HL-60 (cell line): ENCODE measurements at regions not wholly inside any gene's neighbourhood (a gene's known extent, or its start where the extent isn't known, plus 50 kb on each side); places are given as distances from the start of the nearest gene placed in this dataset.

Experiments used
- DNase-seq, 2 experiments: peaks; one replicate each; pipeline ENCODE4 v3.0.0-alpha.2; 2010 to 2020; ENCODE audit warnings: low read depth in 1 of 2, low spot score in 1 of 2
- H3K27ac ChIP-seq: fragments of 250-450 bp; sonication (Bioruptor Pico); replicated peaks from 2 replicates; pipeline ENCODE4 v1.5.1; 2020; ENCODE audit warnings: mild to moderate bottlenecking, moderate library complexity
- H3K27me3 ChIP-seq: fragments of 250-450 bp; sonication (Bioruptor Pico); 2 replicates; pipeline ENCODE4 v1.5.1; 2021; ENCODE audit warnings: mild to moderate bottlenecking, moderate library complexity; ENCODE audit not compliant: insufficient read depth, poor library complexity, severe bottlenecking
- H3K4me3 ChIP-seq: replicated peaks from 2 replicates; pipeline ENCODE4 v1.5.1; 2011; ENCODE audit warnings: mild to moderate bottlenecking, control low read depth, low read length; ENCODE audit not compliant: insufficient read depth
- GABPA ChIP-seq: IDR thresholded peaks from 2 replicates; pipeline ENCODE4 v1.6.1; 2012; ENCODE audit warnings: low read depth
- POLR2AphosphoS5 ChIP-seq: IDR thresholded peaks from 2 replicates; pipeline ENCODE4 v1.6.1; 2012; ENCODE audit warnings: low read depth
- REST ChIP-seq: IDR thresholded peaks from 2 replicates; pipeline ENCODE4 v1.6.1; 2012; ENCODE audit warnings: low read depth; ENCODE audit not compliant: insufficient replicate concordance
- SPI1 ChIP-seq: IDR thresholded peaks from 2 replicates; pipeline ENCODE4 v1.6.1; 2012; ENCODE audit warnings: low read depth, mild to moderate bottlenecking, borderline replicate concordance
- TF ChIP-seq, protein P1 (sequence below): IDR thresholded peaks from one replicate; pipeline ENCODE4 v1.5.1; 2011; ENCODE audit warnings: low read length, control low read depth, inconsistent platforms; ENCODE audit not compliant: insufficient read depth

GRCh38 chr20:3307078-3307477 is 68.1 kb upstream of the SLC4A11 start:
- Histone ChIP-seq H3K27me3 (no peaks in the 10 kb centered on the region), H3K4me3 (no peak overlapping the region), H3K27ac (no peak overlapping the region)
- TF ChIP-seq GABPA (no peak), REST (no peak), SPI1 (no peak), POLR2AphosphoS5 (no peak)
- TF ChIP-seq, protein P1, sequence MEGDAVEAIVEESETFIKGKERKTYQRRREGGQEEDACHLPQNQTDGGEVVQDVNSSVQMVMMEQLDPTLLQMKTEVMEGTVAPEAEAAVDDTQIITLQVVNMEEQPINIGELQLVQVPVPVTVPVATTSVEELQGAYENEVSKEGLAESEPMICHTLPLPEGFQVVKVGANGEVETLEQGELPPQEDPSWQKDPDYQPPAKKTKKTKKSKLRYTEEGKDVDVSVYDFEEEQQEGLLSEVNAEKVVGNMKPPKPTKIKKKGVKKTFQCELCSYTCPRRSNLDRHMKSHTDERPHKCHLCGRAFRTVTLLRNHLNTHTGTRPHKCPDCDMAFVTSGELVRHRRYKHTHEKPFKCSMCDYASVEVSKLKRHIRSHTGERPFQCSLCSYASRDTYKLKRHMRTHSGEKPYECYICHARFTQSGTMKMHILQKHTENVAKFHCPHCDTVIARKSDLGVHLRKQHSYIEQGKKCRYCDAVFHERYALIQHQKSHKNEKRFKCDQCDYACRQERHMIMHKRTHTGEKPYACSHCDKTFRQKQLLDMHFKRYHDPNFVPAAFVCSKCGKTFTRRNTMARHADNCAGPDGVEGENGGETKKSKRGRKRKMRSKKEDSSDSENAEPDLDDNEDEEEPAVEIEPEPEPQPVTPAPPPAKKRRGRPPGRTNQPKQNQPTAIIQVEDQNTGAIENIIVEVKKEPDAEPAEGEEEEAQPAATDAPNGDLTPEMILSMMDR = no peak
- no peak for DNase-seq

GRCh38 chr20:3306068-3306467 is 67.1 kb upstream of the SLC4A11 start:
- Histone ChIP-seq H3K27ac (no peak overlapping the region), H3K27me3 (no peaks in the 10 kb centered on the region), H3K4me3 (no peak overlapping the region)
- TF ChIP-seq, protein P1 = no peak
- TF ChIP-seq REST = no peak
- no peak for TF ChIP-seq GABPA
- no peak for TF ChIP-seq POLR2AphosphoS5
- no peak for DNase-seq

DNA sequence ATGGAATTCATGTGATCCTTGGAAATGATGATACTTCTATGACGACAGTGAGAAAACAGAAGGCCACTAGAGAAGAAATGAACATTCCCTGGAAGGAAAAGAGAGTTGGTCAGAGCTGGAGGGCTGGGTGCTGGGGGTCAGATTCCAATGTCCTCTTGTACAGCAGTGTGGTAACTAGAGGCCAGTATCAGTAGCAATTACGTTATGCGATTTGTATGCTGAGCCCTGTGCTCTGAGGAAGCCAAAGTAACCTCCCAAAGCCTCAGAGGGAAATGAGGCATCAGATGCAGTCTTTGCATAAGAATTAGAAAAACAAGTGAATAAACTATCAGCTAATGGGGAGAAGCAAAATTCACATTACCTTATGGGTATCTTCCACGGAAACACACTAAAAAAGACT is 65.5 kb upstream of the SLC4A11 start:
- TF ChIP-seq, protein P1 = no peak
- TF ChIP-seq SPI1 (no peak), GABPA (no peak), REST (no peak), POLR2AphosphoS5 (no peak)
- Histone ChIP-seq H3K27me3 (no peaks in the 10 kb centered on the region), H3K27ac (no peak overlapping the region), H3K4me3 (no peak overlapping the region)
- no peak for DNase-seq
